Ishikawa (cell line): ENCODE measurements at regions not wholly inside any gene's neighbourhood (a gene's known extent, or its start where the extent isn't known, plus 50 kb on each side); places are given as distances from the start of the nearest gene placed in this dataset.

Experiments used
- EGR1 ChIP-seq: IDR thresholded peaks from 2 replicates; pipeline ENCODE4 v1.6.1; 2012
- USF1 ChIP-seq: IDR thresholded peaks from 2 replicates; pipeline ENCODE4 v1.6.1; 2012
- YY1 ChIP-seq: IDR thresholded peaks from 2 replicates; pipeline ENCODE4 v1.6.1; 2012; ENCODE audit warnings: low read depth

GRCh38 chr3:34646911-34647460 is 848.6 kb downstream of the PDCD6IP start:
- TF ChIP-seq EGR1 (no peak), USF1 (no peak), YY1 (no peak)
